Fibroblast of peridontal ligament (primary cell): ENCODE measurements at regions not wholly inside any gene's neighbourhood (a gene's known extent, or its start where the extent isn't known, plus 50 kb on each side); places are given as distances from the start of the nearest gene placed in this dataset.
A peak's percentile ranks its signal among the peaks of the same experiment; 100 is the strongest.
"Not testable (repeated sequence)": the region's sequence is repeated elsewhere in the genome, so short reads cannot be mapped to it uniquely, and the experiment has no call there.

Experiments used
- DNase-seq: peaks from one replicate; pipeline ENCODE4 v3.0.0-alpha.2; 2010; ENCODE audit errors: extremely low read depth

GRCh38 chr12:90211017-90211416 is 502.4 kb upstream of the ATP2B1 start:
- DNase-seq, result peak; percentile 11

GRCh38 chr12:90209029-90209428 is 500.4 kb upstream of the ATP2B1 start:
- no peak for DNase-seq

- DNase-seq, result not testable (repeated sequence)
Measured at GRCh38 chr12:90208379-90208778, 499.7 kb upstream of the ATP2B1 start.

- no peak for DNase-seq
Measured at GRCh38 chr12:90207799-90208198, 499.2 kb upstream of the ATP2B1 start.

- no peak for DNase-seq
Measured at GRCh38 chr12:90205165-90205564, 496.5 kb upstream of the ATP2B1 start.

- DNase-seq, result no peak
Measured at GRCh38 chr12:90203556-90203955, 494.9 kb upstream of the ATP2B1 start.

- DNase-seq, result peak; percentile 2
Measured at GRCh38 chr12:90199006-90199405, 490.4 kb upstream of the ATP2B1 start.

- DNase-seq, result no peak
Measured at GRCh38 chr12:90193500-90193899, 484.9 kb upstream of the ATP2B1 start.

- no peak for DNase-seq
Measured at GRCh38 chr12:90188857-90189256, 480.2 kb upstream of the ATP2B1 start.

- DNase-seq, result no peak
Measured at GRCh38 chr12:90183201-90183600, 474.6 kb upstream of the ATP2B1 start.

- DNase-seq, result peak; percentile 4
Measured at GRCh38 chr12:90181216-90181615, 472.6 kb upstream of the ATP2B1 start.

GRCh38 chr12:90174956-90175355 is 466.3 kb upstream of the ATP2B1 start:
- DNase-seq, result no peak

GRCh38 chr12:90174198-90174510 is 465.5 kb upstream of the ATP2B1 start:
- no peak for DNase-seq

- DNase-seq, result no peak
Measured at GRCh38 chr12:90173499-90174197, 465.0 kb upstream of the ATP2B1 start.

- no peak for DNase-seq
Measured at GRCh38 chr12:90172524-90172923, 463.9 kb upstream of the ATP2B1 start.

- DNase-seq, result no peak
Measured at GRCh38 chr12:90170740-90171139, 462.1 kb upstream of the ATP2B1 start.

GRCh38 chr12:90167518-90168208 is 459.0 kb upstream of the ATP2B1 start:
- DNase-seq, result no peak

- no peak for DNase-seq
Measured at GRCh38 chr12:90166671-90167070, 458.0 kb upstream of the ATP2B1 start.

GRCh38 chr12:90166012-90166411 is 457.4 kb upstream of the ATP2B1 start:
- DNase-seq, result no peak

GRCh38 chr12:90163975-90164374 is 455.3 kb upstream of the ATP2B1 start:
- no peak for DNase-seq

- no peak for DNase-seq
Measured at GRCh38 chr12:90153827-90154226, 445.2 kb upstream of the ATP2B1 start.

GRCh38 chr12:90152897-90153624 is 444.4 kb upstream of the ATP2B1 start:
- no peak for DNase-seq

- DNase-seq, result no peak
Measured at GRCh38 chr12:90151491-90152015, 442.9 kb upstream of the ATP2B1 start.
